ENCODE measurements at regions not wholly inside any gene's neighbourhood (a gene's known extent, or its start where the extent isn't known, plus 50 kb on each side); places are given as distances from the start of the nearest gene placed in this dataset.

- no peak overlapping the region for H3K4me3 ChIP-seq (ENCODE audit: control insufficient read depth, low read depth, low read length)
- no peak for DNase-seq (ENCODE audit: low read depth)
- TF ChIP-seq CTCF (IDR thresholded peaks at IDR 0.05; ENCODE audit: control insufficient read depth, insufficient read depth, low read depth, low read length, missing control alignments) = peak; percentile 4
These were observed 109.6 kb upstream of the UMPS start for GRCh38 chr3:124620600-124621063.

GRCh38 chr3:124621498-124621897, 108.8 kb upstream of the UMPS start:
- no peak for TF ChIP-seq CTCF (IDR thresholded peaks at IDR 0.05; ENCODE audit: control insufficient read depth, insufficient read depth, low read depth, low read length, missing control alignments)
- DNase-seq (ENCODE audit: low read depth) = no peak
- no peak overlapping the region for H3K4me3 ChIP-seq (ENCODE audit: control insufficient read depth, low read depth, low read length)

GRCh38 chr3:124625074-124625473, 105.2 kb upstream of the UMPS start:
- no peak for TF ChIP-seq CTCF (IDR thresholded peaks at IDR 0.05; ENCODE audit: control insufficient read depth, insufficient read depth, low read depth, low read length, missing control alignments)
- DNase-seq (ENCODE audit: low read depth) = no peak
- H3K4me3 ChIP-seq (ENCODE audit: control insufficient read depth, low read depth, low read length) = no peak overlapping the region

GRCh38 chr3:124627501-124627908, 102.7 kb upstream of the UMPS start:
- H3K4me3 ChIP-seq (ENCODE audit: control insufficient read depth, low read depth, low read length) = no peak overlapping the region
- DNase-seq (ENCODE audit: low read depth) = no peak
- no peak for TF ChIP-seq CTCF (IDR thresholded peaks at IDR 0.05; ENCODE audit: control insufficient read depth, insufficient read depth, low read depth, low read length, missing control alignments)

- H3K4me3 ChIP-seq (ENCODE audit: control insufficient read depth, low read depth, low read length) = no peak overlapping the region
- DNase-seq (ENCODE audit: low read depth) = no peak
- TF ChIP-seq CTCF (IDR thresholded peaks at IDR 0.05; ENCODE audit: control insufficient read depth, insufficient read depth, low read depth, low read length, missing control alignments) = no peak
These were observed 101.4 kb upstream of the UMPS start for GRCh38 chr3:124628863-124629262.

- no peak for TF ChIP-seq CTCF (IDR thresholded peaks at IDR 0.05; ENCODE audit: control insufficient read depth, insufficient read depth, low read depth, low read length, missing control alignments)
- no peak overlapping the region for H3K4me3 ChIP-seq (ENCODE audit: control insufficient read depth, low read depth, low read length)
These were observed 100.8 kb upstream of the UMPS start for GRCh38 chr3:124629497-124629896.

GRCh38 chr3:124630960-124631359, 99.3 kb upstream of the UMPS start:
- no peak overlapping the region for H3K4me3 ChIP-seq (ENCODE audit: control insufficient read depth, low read depth, low read length)
- TF ChIP-seq CTCF (IDR thresholded peaks at IDR 0.05; ENCODE audit: control insufficient read depth, insufficient read depth, low read depth, low read length, missing control alignments) = no peak
- no peak for DNase-seq (ENCODE audit: low read depth)

More at GRCh38 chr3:124629497-124629896, 100.8 kb upstream of the UMPS start:
- no peak for DNase-seq (ENCODE audit: low read depth)
